Duodenal mucosa (tissue), 2 donors: ENCODE measurements at regions not wholly inside any gene's neighbourhood (a gene's known extent, or its start where the extent isn't known, plus 50 kb on each side); places are given as distances from the start of the nearest gene placed in this dataset.

ENCODE experiments used
- H3K27ac ChIP-seq: one replicate; pipeline ENCODE4 v1.7.0; 2013; ENCODE audit warnings: low read depth, low read length
- H3K27me3 ChIP-seq, 2 donors: one replicate each; pipeline ENCODE4 v1.7.0; 2013; ENCODE audit warnings: low read length in 2 of 2, control low read depth in 1 of 2; ENCODE audit not compliant: insufficient read depth in 2 of 2, control insufficient read depth in 1 of 2
- H3K36me3 ChIP-seq, 2 donors: one replicate each; pipeline ENCODE4 v1.7.0; 2013; ENCODE audit warnings: low read length in 2 of 2, control low read depth in 1 of 2; ENCODE audit not compliant: insufficient read depth in 2 of 2, control insufficient read depth in 1 of 2
- H3K4me1 ChIP-seq, 2 donors: one replicate each; pipeline ENCODE4 v1.7.0; 2013; ENCODE audit warnings: low read length in 2 of 2, control low read depth in 1 of 2; ENCODE audit not compliant: insufficient read depth in 2 of 2, control insufficient read depth in 1 of 2
- H3K4me3 ChIP-seq, 2 donors: one replicate each; pipeline ENCODE4 v1.7.0; 2013; ENCODE audit warnings: low read length in 2 of 2, low read depth in 1 of 2
- H3K9ac ChIP-seq, 2 donors: one replicate each; pipeline ENCODE4 v1.7.0; 2013; ENCODE audit warnings: low read length in 2 of 2, low read depth in 1 of 2
- H3K9me3 ChIP-seq, 2 donors: one replicate each; pipeline ENCODE4 v1.7.0; 2013; ENCODE audit warnings: low read length in 2 of 2, control low read depth in 1 of 2; ENCODE audit not compliant: control insufficient read depth in 1 of 2

DNA sequence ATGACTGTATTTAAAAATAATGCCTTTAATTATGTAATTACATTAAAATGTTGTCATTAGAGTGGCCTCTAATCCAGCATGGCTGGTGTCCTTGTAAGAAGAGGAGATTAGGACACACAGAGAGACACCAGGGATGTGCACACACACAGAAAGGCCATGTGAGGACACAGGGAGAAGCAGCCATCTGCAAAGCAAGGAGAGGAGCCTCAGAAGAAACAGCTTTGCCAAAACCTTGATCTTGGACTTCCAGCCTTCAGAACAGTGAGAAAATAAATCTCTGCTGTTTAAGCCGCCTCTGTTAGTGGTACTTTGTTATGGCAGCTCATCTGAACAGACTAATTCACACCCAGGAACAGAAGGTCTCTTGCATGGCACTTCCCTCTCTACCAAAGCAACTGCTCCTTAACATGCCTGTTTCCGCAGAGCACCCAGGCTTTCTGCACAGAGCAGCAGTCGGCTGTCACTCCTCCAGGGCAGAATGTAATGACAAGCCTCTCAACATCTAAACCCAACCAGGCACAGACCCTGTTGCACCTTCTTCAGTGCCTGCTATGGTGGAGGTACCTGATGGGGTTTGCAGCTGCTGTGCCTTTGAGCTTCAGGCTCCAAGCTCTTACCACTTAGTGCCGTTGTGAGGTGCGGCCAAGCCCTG lies 377.7 kb downstream of the TDRD15 start:
- Histone ChIP-seq H3K9me3 (no peaks in the 10 kb centered on the region), H3K36me3 (no peaks in the 10 kb centered on the region), H3K4me3 (no peak overlapping the region), H3K27me3 (no peaks in the 10 kb centered on the region), H3K27ac (no peak overlapping the region), H3K9ac (no peak overlapping the region), H3K4me1 (no peaks in the 10 kb centered on the region)

DNA sequence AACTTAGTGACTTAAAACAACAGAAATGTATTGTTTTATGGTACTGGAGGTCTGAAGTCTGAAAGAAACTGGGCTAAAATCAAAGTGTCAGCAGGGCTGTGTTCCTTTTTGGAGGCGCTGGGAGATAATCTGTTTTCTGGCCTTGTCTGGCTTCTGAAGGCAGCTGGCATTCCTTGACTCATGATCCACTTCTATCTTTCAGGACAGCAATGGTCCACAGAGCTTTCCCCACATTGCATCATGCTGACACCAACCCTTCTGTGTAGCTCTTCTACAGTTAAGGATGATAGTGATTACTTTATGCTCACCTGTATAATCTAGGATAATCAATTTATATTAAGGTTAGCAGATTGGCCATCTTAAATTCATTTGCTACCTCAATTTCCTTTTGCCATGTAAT lies 392.1 kb downstream of the TDRD15 start:
- no peaks in the 10 kb centered on the region for H3K36me3 ChIP-seq
- no peak overlapping the region for H3K27ac ChIP-seq
- no peaks in the 10 kb centered on the region for H3K4me1 ChIP-seq
- no peaks in the 10 kb centered on the region for H3K27me3 ChIP-seq
- no peaks in the 10 kb centered on the region for H3K9me3 ChIP-seq
- H3K4me3 ChIP-seq: no peak overlapping the region
- H3K9ac ChIP-seq: no peak overlapping the region

DNA sequence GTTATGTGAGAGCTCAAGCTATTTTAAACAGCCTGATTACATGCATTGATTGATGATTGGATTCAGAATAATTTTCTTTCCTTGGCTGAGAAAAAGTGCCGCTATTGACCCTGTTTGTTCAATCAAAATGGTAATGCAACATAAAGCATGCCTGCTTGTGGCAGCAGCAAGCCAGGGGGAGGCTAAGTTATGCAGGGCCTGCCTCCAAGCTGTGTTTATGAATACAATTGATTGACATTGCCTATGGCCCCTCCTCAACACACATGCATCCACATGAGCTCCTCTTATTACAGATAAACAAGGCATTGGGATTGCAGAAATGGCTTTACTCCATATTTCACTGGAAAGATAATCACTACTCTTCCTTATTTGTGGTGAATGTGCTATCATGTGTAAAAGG lies 395.6 kb downstream of the TDRD15 start:
- no peaks in the 10 kb centered on the region for H3K9me3 ChIP-seq
- no peak overlapping the region for H3K27ac ChIP-seq
- H3K27me3 ChIP-seq: no peaks in the 10 kb centered on the region
- no peaks in the 10 kb centered on the region for H3K36me3 ChIP-seq
- no peak overlapping the region for H3K9ac ChIP-seq
- no peak overlapping the region for H3K4me3 ChIP-seq
- H3K4me1 ChIP-seq: no peaks in the 10 kb centered on the region

DNA sequence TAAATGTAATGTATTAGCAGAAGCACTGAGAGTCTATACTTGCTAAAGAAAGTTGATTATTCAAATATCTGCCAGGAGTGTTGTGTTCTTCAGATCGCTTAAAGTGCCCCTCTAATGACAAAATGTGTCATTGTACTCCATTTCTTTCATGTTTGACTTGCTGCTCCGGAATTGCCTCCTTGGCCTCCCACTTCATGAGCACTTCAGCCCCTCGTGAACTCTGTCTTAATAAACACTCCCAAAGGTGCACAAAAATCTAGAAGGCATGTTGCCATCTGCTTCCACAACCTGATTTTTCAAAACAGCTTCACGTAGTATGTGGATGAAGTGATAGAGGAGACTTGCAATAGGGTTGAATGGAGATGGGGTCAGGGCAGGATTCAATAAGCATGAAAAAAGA lies 396.1 kb downstream of the TDRD15 start:
- no peak overlapping the region for H3K27ac ChIP-seq
- H3K9me3 ChIP-seq: no peaks in the 10 kb centered on the region
- no peaks in the 10 kb centered on the region for H3K36me3 ChIP-seq
- no peak overlapping the region for H3K4me3 ChIP-seq
- no peaks in the 10 kb centered on the region for H3K27me3 ChIP-seq
- H3K9ac ChIP-seq: no peak overlapping the region
- H3K4me1 ChIP-seq: no peaks in the 10 kb centered on the region

DNA sequence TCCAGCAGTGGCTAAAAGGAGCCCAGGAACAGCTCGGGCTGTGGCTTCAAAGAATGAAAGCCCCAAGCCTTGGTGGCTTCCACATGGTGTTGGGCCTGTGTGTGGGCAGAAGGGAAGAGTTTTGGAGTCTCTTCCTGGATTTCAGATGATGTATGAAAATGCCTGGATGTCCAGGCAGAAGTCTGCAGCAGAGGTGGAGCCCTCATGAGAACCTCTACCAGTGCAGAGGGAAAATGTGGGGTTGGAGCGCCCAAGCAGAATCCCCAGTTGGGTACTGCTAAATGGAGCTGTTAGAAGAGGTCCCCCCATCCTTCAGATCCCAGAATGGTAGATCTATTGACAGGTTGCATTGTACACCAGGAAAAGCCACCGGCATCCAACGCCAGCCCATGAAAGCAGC lies 412.1 kb downstream of the TDRD15 start:
- Histone ChIP-seq H3K27me3 (no peaks in the 10 kb centered on the region), H3K36me3 (no peaks in the 10 kb centered on the region), H3K9ac (no peak overlapping the region), H3K4me1 (no peaks in the 10 kb centered on the region), H3K27ac (no peak overlapping the region), H3K9me3 (peaks cover 17 to 25% of the 10 kb centered on the region in 2 donors), H3K4me3 (no peak overlapping the region)

DNA sequence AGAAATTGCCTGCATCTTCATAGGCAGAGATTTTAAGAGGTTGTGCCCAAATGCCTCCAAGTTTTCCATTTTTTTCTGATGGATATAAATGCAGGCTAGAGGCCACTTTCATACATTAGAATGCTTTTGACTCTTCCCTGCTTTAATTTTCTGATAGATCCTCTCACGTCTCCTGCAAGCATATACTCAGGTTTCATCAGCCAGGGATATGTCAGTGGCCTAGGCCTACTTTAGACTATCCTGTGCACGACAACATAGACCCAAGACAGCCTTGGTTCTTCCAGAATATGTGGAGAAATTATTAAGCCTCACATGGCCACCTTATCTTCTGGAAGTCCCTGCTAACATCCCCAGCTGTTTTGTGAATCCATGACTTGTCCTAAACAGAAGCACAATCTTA lies 415.9 kb downstream of the TDRD15 start:
- Histone ChIP-seq H3K4me3 (no peak overlapping the region), H3K27me3 (no peaks in the 10 kb centered on the region), H3K9me3 (peaks cover 16 to 22% of the 10 kb centered on the region in 2 donors), H3K4me1 (no peaks in the 10 kb centered on the region), H3K36me3 (no peaks in the 10 kb centered on the region), H3K27ac (no peak overlapping the region), H3K9ac (no peak overlapping the region)

DNA sequence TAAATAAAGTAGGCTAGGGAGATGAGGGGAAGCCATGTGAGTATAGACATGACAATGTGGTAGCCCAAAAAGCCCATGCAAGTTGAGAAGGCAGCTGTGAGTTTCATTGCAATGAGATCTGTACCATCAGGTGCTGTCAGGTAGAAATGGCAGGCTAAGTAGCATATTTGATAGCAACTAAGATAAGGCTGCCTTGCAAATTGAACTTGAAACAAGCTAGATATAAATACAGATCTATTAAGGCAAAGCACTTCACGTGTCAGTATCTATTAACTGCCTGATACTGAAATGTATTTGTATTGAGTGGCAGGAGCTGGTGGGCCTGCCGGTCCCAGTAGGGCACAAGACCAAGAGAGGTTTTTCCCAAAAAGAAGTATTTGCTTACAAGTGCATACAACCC lies 419.9 kb downstream of the TDRD15 start:
- no peaks in the 10 kb centered on the region for H3K4me1 ChIP-seq
- no peaks in the 10 kb centered on the region for H3K27me3 ChIP-seq
- no peaks in the 10 kb centered on the region for H3K9me3 ChIP-seq
- no peak overlapping the region for H3K4me3 ChIP-seq
- no peak overlapping the region for H3K27ac ChIP-seq
- no peaks in the 10 kb centered on the region for H3K36me3 ChIP-seq
- H3K9ac ChIP-seq: no peak overlapping the region

DNA sequence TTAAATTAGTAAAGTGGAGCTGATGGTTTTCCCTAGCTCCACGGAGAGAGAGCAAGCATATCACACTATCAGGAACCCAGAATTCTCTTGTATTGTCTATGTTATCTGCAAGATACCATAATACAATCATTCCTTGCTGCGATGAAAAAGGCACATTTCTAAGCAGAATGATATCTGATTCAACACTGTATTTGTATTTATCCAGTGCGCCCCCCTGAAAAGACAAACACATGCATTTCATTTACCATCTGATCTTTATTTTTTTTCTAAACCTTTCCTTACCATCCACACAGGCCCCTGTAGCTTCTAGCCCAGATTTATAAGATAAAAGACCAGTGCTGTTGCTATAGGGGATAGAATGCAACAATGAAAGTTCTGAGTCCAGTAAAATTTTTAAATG lies 420.6 kb downstream of the TDRD15 start:
- Histone ChIP-seq H3K4me1 (no peaks in the 10 kb centered on the region), H3K9ac (no peak overlapping the region), H3K4me3 (no peak overlapping the region), H3K27me3 (no peaks in the 10 kb centered on the region), H3K36me3 (no peaks in the 10 kb centered on the region), H3K9me3 (no peaks in the 10 kb centered on the region), H3K27ac (no peak overlapping the region)

DNA sequence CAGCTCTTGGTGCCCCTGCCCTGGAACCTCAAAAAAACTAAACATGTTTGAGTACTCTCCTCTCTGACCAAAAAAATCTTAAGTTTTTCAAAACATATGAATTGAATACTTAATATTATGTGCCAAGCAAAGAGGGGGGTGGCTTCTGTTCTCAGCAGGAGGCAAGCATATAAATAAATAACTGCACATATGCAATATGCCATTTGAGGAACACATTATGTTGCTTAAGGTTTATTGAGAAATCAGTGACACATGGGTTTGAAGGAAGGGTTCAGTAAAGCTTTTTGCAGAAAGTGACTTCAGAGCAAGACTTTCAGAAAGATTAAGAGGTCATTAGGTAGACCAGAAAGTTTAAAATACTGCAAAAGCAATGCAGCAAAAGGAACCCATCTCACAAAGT lies 429.2 kb downstream of the TDRD15 start:
- Histone ChIP-seq H3K27me3 (no peaks in the 10 kb centered on the region), H3K9me3 (no peaks in the 10 kb centered on the region), H3K9ac (no peak overlapping the region), H3K4me1 (no peaks in the 10 kb centered on the region), H3K4me3 (no peak overlapping the region), H3K36me3 (no peaks in the 10 kb centered on the region), H3K27ac (no peak overlapping the region)

DNA sequence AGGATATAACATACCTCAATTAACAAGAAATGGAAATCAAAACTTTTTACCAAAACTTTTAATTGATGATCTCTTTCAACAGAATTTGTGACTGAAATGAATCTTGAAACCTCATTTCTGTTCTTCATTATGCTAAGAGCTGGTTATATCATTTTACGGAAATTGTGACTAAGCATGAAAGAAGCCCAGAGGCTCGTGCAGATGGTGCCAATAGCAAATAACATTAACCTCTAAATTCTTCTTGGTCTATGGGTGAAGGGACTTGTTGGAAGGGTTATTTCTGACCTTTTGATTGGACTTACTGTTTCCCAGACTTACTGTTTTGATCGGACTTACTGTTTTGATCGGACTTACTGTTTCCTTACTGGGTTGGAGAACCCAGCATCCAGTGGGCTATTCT lies 435.6 kb downstream of the TDRD15 start:
- Histone ChIP-seq H3K27ac (no peak overlapping the region), H3K4me3 (no peak overlapping the region)

DNA sequence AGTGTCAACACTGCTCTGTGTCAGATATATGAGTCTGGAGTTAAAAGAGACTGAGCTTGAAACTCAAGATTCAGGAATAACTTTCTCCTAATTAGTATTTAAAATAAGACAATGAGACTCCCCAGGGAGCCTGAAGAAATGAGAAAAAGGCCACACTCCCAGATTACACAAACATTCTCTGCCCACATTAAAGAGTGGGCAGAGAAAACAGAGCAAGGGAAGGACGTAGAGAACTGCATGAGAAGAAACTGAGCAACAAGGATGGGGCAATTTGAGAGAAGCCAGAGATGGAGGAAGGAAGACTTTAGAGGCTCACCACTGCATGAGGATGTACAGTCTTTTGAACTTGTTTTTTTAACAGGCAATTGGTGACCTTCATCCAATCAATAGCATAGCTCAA lies 438.2 kb downstream of the TDRD15 start:
- Histone ChIP-seq H3K36me3 (no peaks in the 10 kb centered on the region), H3K9ac (no peak overlapping the region), H3K27ac (no peak overlapping the region), H3K4me1 (no peaks in the 10 kb centered on the region), H3K27me3 (no peaks in the 10 kb centered on the region), H3K9me3 (no peaks in the 10 kb centered on the region), H3K4me3 (no peak overlapping the region)

More for the DNA sequence above, 435.6 kb downstream of the TDRD15 start:
- Histone ChIP-seq H3K36me3 (no peaks in the 10 kb centered on the region), H3K27me3 (no peaks in the 10 kb centered on the region), H3K4me1 (no peaks in the 10 kb centered on the region), H3K9ac (no peak overlapping the region), H3K9me3 (no peaks in the 10 kb centered on the region)
